HEK293T (cell line): ENCODE measurements at regions not wholly inside any gene's neighbourhood (a gene's known extent, or its start where the extent isn't known, plus 50 kb on each side); places are given as distances from the start of the nearest gene placed in this dataset.

ENCODE experiments used
- BHLHE40 ChIP-seq: fragments of 450-650 bp; IDR thresholded peaks from 2 replicates; pipeline ENCODE4 v1.6.1; 2016; ENCODE audit warnings: mild to moderate bottlenecking, moderate library complexity, borderline replicate concordance
- ELF4 ChIP-seq: fragments of 450-650 bp; IDR thresholded peaks from 2 replicates; pipeline ENCODE4 v1.6.1; 2017; ENCODE audit warnings: antibody characterized with exemption
- FOXK2 ChIP-seq: fragments of 450-650 bp; IDR thresholded peaks from 2 replicates; pipeline ENCODE4 v1.6.1; 2016; ENCODE audit warnings: mild to moderate bottlenecking
- FOXM1 ChIP-seq: fragments of 450-650 bp; IDR thresholded peaks from 2 replicates; pipeline ENCODE4 v1.6.1; 2017; ENCODE audit warnings: mild to moderate bottlenecking, borderline replicate concordance
- HDGF ChIP-seq: fragments of 450-650 bp; IDR thresholded peaks from 2 replicates; pipeline ENCODE4 v1.6.1; 2017; ENCODE audit warnings: antibody characterized with exemption, borderline replicate concordance
- L3MBTL2 ChIP-seq: fragments of 450-650 bp; conservative IDR thresholded peaks from 2 replicates; pipeline ENCODE4 v1.6.1; 2016; ENCODE audit warnings: mild to moderate bottlenecking
- NFRKB ChIP-seq: fragments of 450-650 bp; IDR thresholded peaks from 2 replicates; pipeline ENCODE4 v1.6.1; 2016; ENCODE audit warnings: mild to moderate bottlenecking, moderate library complexity
- SP1 ChIP-seq: fragments of 450-650 bp; IDR thresholded peaks from 2 replicates; pipeline ENCODE4 v1.6.1; 2017
- SUZ12 ChIP-seq: fragments of 450-650 bp; IDR thresholded peaks from 2 replicates; pipeline ENCODE4 v1.6.1; 2016; ENCODE audit warnings: mild to moderate bottlenecking
- TARDBP ChIP-seq: fragments of 450-650 bp; IDR thresholded peaks from 2 replicates; pipeline ENCODE4 v1.6.1; 2016

DNA sequence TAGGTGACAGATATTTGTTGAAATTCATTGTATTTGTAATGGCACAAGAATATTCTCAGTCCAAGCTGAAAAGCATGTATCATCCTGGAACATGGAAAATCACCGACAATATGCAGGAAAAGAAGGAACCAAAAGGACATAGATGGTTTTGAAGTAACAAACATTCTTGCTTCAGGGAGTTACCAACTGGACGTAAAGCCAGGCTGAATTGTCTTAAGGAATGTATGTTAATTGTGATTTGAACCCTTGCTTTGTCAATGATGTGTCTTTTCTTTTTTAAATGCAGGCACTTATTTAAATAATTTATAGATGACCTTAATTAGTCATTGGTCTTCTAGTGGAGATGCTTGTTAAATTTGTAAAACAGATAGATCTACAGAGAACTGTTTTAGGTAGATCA, 489.4 kb upstream of the ZP4 start:
- no peak for TF ChIP-seq BHLHE40
- no peak for TF ChIP-seq TARDBP
- no peak for TF ChIP-seq SP1
- TF ChIP-seq HDGF, result no peak
- TF ChIP-seq ELF4, result no peak
- no peak for TF ChIP-seq NFRKB
- no peak for TF ChIP-seq L3MBTL2
- TF ChIP-seq FOXM1, result no peak
- TF ChIP-seq FOXK2, result no peak
- no peak for TF ChIP-seq SUZ12
